ENCODE measurements at regions not wholly inside any gene's neighbourhood (a gene's known extent, or its start where the extent isn't known, plus 50 kb on each side); places are given as distances from the start of the nearest gene placed in this dataset.

DNA sequence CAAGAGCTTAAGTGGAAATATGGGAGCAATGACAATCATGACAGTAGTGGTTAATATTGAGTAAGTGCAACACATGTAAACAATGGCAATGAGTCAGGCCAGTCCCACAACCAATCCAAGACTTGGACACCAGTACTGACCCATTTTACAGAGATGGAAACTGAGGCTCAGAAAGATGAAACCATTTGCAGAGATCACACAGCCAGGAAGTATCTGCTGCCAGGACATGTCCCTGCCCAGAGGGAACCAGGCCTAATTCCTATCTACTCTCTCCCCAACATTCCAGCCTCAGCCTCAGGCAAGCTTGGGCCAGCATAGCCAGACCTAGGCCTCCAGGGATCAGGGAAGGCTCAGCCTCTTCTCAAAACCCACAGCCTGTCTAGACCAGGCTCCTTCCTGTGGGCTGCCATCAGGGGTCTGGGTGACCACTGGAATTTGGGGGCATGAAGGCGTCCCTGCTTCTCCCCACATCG lies 395.1 kb downstream of the MN1 start:
- Histone ChIP-seq H3K36me3 (replicated peaks; ENCODE audit: low read depth, low read length) (no peaks in the 10 kb centered on the region), H3K4me2 (ENCODE audit: low read length) (no peak overlapping the region), H2AFZ (ENCODE audit: low read depth, low read length) (no peak overlapping the region), H3K9me3 (ENCODE audit: insufficient read depth, low read length) (no peaks in the 10 kb centered on the region), H3K4me1 (ENCODE audit: low read length) (no peaks in the 10 kb centered on the region), H3K27ac (ENCODE audit: low read length) (no peak overlapping the region), H3K4me3 (ENCODE audit: low read length) (no peak overlapping the region), H3K9ac (ENCODE audit: low read length) (no peak overlapping the region), H3K27me3 (ENCODE audit: low read depth, low read length) (no peaks in the 10 kb centered on the region), H3K79me2 (ENCODE audit: low read length) (no peaks in the 10 kb centered on the region), H4K20me1 (ENCODE audit: insufficient read depth, low read length) (no peaks in the 10 kb centered on the region)
- TF ChIP-seq, protein P1, sequence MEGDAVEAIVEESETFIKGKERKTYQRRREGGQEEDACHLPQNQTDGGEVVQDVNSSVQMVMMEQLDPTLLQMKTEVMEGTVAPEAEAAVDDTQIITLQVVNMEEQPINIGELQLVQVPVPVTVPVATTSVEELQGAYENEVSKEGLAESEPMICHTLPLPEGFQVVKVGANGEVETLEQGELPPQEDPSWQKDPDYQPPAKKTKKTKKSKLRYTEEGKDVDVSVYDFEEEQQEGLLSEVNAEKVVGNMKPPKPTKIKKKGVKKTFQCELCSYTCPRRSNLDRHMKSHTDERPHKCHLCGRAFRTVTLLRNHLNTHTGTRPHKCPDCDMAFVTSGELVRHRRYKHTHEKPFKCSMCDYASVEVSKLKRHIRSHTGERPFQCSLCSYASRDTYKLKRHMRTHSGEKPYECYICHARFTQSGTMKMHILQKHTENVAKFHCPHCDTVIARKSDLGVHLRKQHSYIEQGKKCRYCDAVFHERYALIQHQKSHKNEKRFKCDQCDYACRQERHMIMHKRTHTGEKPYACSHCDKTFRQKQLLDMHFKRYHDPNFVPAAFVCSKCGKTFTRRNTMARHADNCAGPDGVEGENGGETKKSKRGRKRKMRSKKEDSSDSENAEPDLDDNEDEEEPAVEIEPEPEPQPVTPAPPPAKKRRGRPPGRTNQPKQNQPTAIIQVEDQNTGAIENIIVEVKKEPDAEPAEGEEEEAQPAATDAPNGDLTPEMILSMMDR (IDR thresholded peaks at IDR 0.05; ENCODE audit: low read depth, low read length), result no peak
- no peak for TF ChIP-seq EZH2phosphoT487 (IDR thresholded peaks at IDR 0.05; ENCODE audit: low read depth)

DNA sequence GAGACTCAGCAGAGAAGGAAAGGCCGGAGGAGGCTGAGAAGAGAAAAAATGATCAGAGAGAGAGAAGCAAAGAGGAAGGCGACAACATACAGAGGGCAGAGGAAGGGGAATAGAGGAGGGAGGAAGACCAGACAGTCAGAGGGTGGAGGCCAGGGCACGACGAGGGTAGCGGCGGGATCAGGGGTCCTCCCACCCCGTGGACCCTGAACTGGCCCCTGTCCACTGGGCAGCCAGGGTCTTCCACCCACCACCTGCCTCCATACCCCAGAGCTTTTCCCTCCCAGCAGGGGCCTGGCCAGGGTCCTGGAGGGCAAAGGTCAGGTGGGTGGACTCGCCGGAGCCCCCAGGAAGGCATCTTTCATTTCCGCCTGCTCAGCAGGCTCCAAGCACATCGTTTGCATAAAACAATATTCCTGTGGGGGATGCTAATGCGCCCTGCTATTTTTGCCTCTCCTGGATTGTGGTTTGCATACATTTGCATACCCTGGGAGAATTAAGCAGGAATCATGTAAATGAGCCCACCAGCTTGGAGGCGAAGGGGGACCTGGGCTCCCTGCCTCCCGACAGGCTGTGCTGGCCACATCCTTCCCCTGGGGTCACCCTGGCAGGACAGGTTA lies 394.1 kb downstream of the MN1 start:
- Histone ChIP-seq H3K4me2 (ENCODE audit: low read length) (no peak overlapping the region), H2AFZ (ENCODE audit: low read depth, low read length) (no peak overlapping the region)
- TF ChIP-seq, protein P1 (IDR thresholded peaks at IDR 0.05; ENCODE audit: low read depth, low read length), result no peak
- no peak for TF ChIP-seq EZH2phosphoT487 (IDR thresholded peaks at IDR 0.05; ENCODE audit: low read depth)

DNA sequence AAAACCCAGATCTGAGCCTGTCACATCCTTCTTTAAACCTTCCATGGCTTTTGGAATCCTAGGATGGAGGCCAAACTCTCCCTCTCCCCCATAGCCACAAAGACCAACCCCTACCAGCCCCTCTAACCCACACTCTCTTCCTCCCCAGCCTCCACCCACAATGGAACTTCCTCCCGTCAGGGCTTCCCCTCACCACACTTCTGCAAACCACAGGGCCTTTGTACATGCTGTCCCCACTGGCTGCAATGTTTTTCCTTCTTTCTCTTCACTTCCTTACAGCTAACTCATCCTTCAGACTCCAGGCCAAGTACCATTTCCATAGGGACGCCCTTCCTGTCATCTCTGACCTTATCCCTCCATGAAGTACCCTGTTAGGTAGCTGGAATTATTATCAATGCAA lies 393.5 kb downstream of the MN1 start:
- no peaks in the 10 kb centered on the region for H3K27me3 ChIP-seq (ENCODE audit: low read depth, low read length)
- H3K4me1 ChIP-seq (ENCODE audit: low read length), result no peaks in the 10 kb centered on the region
- H3K9ac ChIP-seq (ENCODE audit: low read length), result no peak overlapping the region
- no peaks in the 10 kb centered on the region for H3K36me3 ChIP-seq (replicated peaks; ENCODE audit: low read depth, low read length)
- H4K20me1 ChIP-seq (ENCODE audit: insufficient read depth, low read length), result no peaks in the 10 kb centered on the region
- no peak overlapping the region for H3K4me3 ChIP-seq (ENCODE audit: low read length)
- H3K79me2 ChIP-seq (ENCODE audit: low read length), result no peaks in the 10 kb centered on the region
- TF ChIP-seq, protein P1 (IDR thresholded peaks at IDR 0.05; ENCODE audit: low read depth, low read length), result no peak
- no peak for TF ChIP-seq EZH2phosphoT487 (IDR thresholded peaks at IDR 0.05; ENCODE audit: low read depth)
- H2AFZ ChIP-seq (ENCODE audit: low read depth, low read length), result no peak overlapping the region
- H3K9me3 ChIP-seq (ENCODE audit: insufficient read depth, low read length), result no peaks in the 10 kb centered on the region
- H3K4me2 ChIP-seq (ENCODE audit: low read length), result no peak overlapping the region
- no peak overlapping the region for H3K27ac ChIP-seq (ENCODE audit: low read length)

More for the DNA sequence above, 394.1 kb downstream of the MN1 start:
- no peak overlapping the region for H3K4me3 ChIP-seq (ENCODE audit: low read length)
- no peaks in the 10 kb centered on the region for H3K27me3 ChIP-seq (ENCODE audit: low read depth, low read length)
- H3K27ac ChIP-seq (ENCODE audit: low read length), result no peak overlapping the region
- H3K9me3 ChIP-seq (ENCODE audit: insufficient read depth, low read length), result no peaks in the 10 kb centered on the region
- no peak overlapping the region for H3K9ac ChIP-seq (ENCODE audit: low read length)
- no peaks in the 10 kb centered on the region for H3K79me2 ChIP-seq (ENCODE audit: low read length)
- H3K36me3 ChIP-seq (replicated peaks; ENCODE audit: low read depth, low read length), result no peaks in the 10 kb centered on the region
- H3K4me1 ChIP-seq (ENCODE audit: low read length), result no peaks in the 10 kb centered on the region
- no peaks in the 10 kb centered on the region for H4K20me1 ChIP-seq (ENCODE audit: insufficient read depth, low read length)

DNA sequence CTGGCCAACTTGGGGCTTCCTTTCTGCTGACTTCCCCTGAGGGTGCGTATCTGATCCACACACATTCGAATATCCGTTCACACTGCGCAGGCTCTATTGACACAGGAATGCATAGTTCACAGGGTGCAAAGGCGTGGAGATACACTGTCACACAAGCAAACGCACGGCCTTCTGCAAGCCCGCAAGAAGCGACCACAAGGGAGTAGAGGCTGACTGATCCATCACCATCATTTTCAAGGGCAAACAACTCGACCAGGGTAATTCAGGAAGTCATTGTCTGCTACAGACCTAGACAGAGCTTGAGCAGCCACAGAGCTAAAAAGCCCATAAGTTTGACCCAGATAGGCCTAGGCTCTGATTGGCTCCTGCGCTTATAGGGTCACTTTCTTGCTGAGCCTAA lies 392.3 kb downstream of the MN1 start:
- H3K4me2 ChIP-seq (ENCODE audit: low read length), result no peak overlapping the region
- no peak overlapping the region for H2AFZ ChIP-seq (ENCODE audit: low read depth, low read length)
- no peaks in the 10 kb centered on the region for H4K20me1 ChIP-seq (ENCODE audit: insufficient read depth, low read length)
- TF ChIP-seq, protein P1 (IDR thresholded peaks at IDR 0.05; ENCODE audit: low read depth, low read length), result no peak
- TF ChIP-seq EZH2phosphoT487 (IDR thresholded peaks at IDR 0.05; ENCODE audit: low read depth), result no peak
- H3K27ac ChIP-seq (ENCODE audit: low read length), result no peak overlapping the region
- H3K36me3 ChIP-seq (replicated peaks; ENCODE audit: low read depth, low read length), result no peaks in the 10 kb centered on the region
- H3K79me2 ChIP-seq (ENCODE audit: low read length), result no peaks in the 10 kb centered on the region
- H3K4me1 ChIP-seq (ENCODE audit: low read length), result no peaks in the 10 kb centered on the region
- no peaks in the 10 kb centered on the region for H3K27me3 ChIP-seq (ENCODE audit: low read depth, low read length)
- no peak overlapping the region for H3K4me3 ChIP-seq (ENCODE audit: low read length)
- H3K9me3 ChIP-seq (ENCODE audit: insufficient read depth, low read length), result no peaks in the 10 kb centered on the region
- H3K9ac ChIP-seq (ENCODE audit: low read length), result no peak overlapping the region
